ENCODE measurements at regions not wholly inside any gene's neighbourhood (a gene's known extent, or its start where the extent isn't known, plus 50 kb on each side); places are given as distances from the start of the nearest gene placed in this dataset.

- no peaks in the 10 kb centered on the region for H3K79me2 ChIP-seq (ENCODE audit: control insufficient read depth, insufficient read depth, low read length)
- no peaks in the 10 kb centered on the region for H3K9me3 ChIP-seq (ENCODE audit: control extremely low read depth in 1 of 3, control insufficient read depth in 2 of 3, insufficient read depth in 1 of 3, low read length in 2 of 3)
- no peaks in the 10 kb centered on the region for H3K27me3 Mint-ChIP-seq
- 20% methylated on average over 1 of the region's 1 CpG for WGBS (ENCODE audit: insufficient coverage)
- ChIA-PET POLR2A (no interaction called here), CTCF (no interaction called here)
- ATAC-seq (ENCODE audit: low read depth): no peak
- no peak overlapping the region for H3K4me3 ChIP-seq (ENCODE audit: control extremely low read depth in 1 of 5, extremely low read depth in 1 of 5, insufficient read depth in 1 of 5, low read depth in 2 of 5, low read length in 4 of 5)
- no peak overlapping the region for H3K27ac ChIP-seq (ENCODE audit: low read length in 2 of 2)
- no peak overlapping the region for H3K27ac Mint-ChIP-seq
- H3K36me3 ChIP-seq (replicated peaks in 1 of 2; ENCODE audit: control extremely low read depth in 1 of 2, control insufficient read depth in 1 of 2, extremely low read depth in 1 of 2, insufficient read depth in 2 of 2, low read length in 1 of 2): no peaks in the 10 kb centered on the region
- peaks cover 2% of the 10 kb centered on the region for H3K9me3 Mint-ChIP-seq (ENCODE audit: insufficient read depth)
- no peaks in the 10 kb centered on the region for H3K4me1 Mint-ChIP-seq
- no peaks in the 10 kb centered on the region for H3K27me3 ChIP-seq (replicated peaks in 1 of 4; ENCODE audit: control extremely low read depth in 1 of 4, control insufficient read depth in 3 of 4, insufficient read depth in 4 of 4, low read length in 3 of 4)
- no peak overlapping the region for H3K9ac ChIP-seq (ENCODE audit: low read length)
- no peak overlapping the region for H3K4me2 ChIP-seq (replicated peaks; ENCODE audit: low read depth, low read length, poor library complexity, severe bottlenecking)
- no peak overlapping the region for H2AFZ ChIP-seq (ENCODE audit: insufficient read depth, low read depth, low read length, poor library complexity, severe bottlenecking)
- no peaks in the 10 kb centered on the region for H4K20me1 ChIP-seq (ENCODE audit: control insufficient read depth, insufficient read depth, low read length, poor library complexity, severe bottlenecking)
- intact Hi-C loops (cut with micrococcal nuclease): no loop called here
- TF ChIP-seq EZH2 (IDR thresholded peaks at IDR 0.05; ENCODE audit: borderline replicate concordance, insufficient read depth, low read depth, low read length, poor library complexity, severe bottlenecking) (no peak), CTCF (IDR thresholded peaks at IDR 0.05) (no peak)
- DNase-seq: no peak
- H3K4me3 Mint-ChIP-seq: no peak overlapping the region
- no peaks in the 10 kb centered on the region for H3K4me1 ChIP-seq (ENCODE audit: control insufficient read depth in 2 of 2, insufficient read depth in 2 of 2, low read length in 2 of 2)
Observed at GRCh38 chr4:141972950-141973349, 336.6 kb downstream of the IL15 start.
